Left ventricle myocardium inferior (tissue), 1 donor: ENCODE measurements at regions not wholly inside any gene's neighbourhood (a gene's known extent, or its start where the extent isn't known, plus 50 kb on each side); places are given as distances from the start of the nearest gene placed in this dataset.

Source experiments
- DNase-seq: peaks from one replicate; pipeline ENCODE4 v3.0.0-alpha.2; 2020
- H3K27ac ChIP-seq: fragments of 200-600 bp; replicated peaks from 2 replicates; pipeline ENCODE4 v1.8.0; 2021
- H3K27me3 ChIP-seq: fragments of 200-600 bp; 2 replicates; pipeline ENCODE4 v1.8.0; 2021; ENCODE audit warnings: low read depth
- H3K36me3 ChIP-seq: fragments of 200-600 bp; 2 replicates; pipeline ENCODE4 v1.8.0; 2021
- H3K4me1 ChIP-seq: fragments of 200-600 bp; 2 replicates; pipeline ENCODE4 v1.8.0; 2021
- H3K4me3 ChIP-seq: fragments of 200-600 bp; 2 replicates; pipeline ENCODE4 v1.8.0; 2021; ENCODE audit warnings: mild to moderate bottlenecking, moderate library complexity
- H3K9me3 ChIP-seq: fragments of 200-600 bp; replicated peaks from 2 replicates; pipeline ENCODE4 v1.8.0; 2021
- CTCF ChIP-seq: fragments of 200-600 bp; IDR thresholded peaks from 2 replicates; pipeline ENCODE4 v1.8.0; 2021; ENCODE audit warnings: antibody characterized with exemption, mild to moderate bottlenecking, borderline replicate concordance
- intact Hi-C: fragments of 100-400 bp; cut with micrococcal nuclease; formaldehyde crosslinking; loops from one replicate; pipeline ENCODE4 v1.11.0; 2022
- donor health status: DM: no; HTN: yes; CAD: no; lungs with severe emphysema.

GRCh38 chr18:40553029-40553428 lies 1402.0 kb upstream of the PIK3C3 start:
- Histone ChIP-seq H3K36me3 (no peaks in the 10 kb centered on the region), H3K27me3 (no peaks in the 10 kb centered on the region), H3K27ac (no peak overlapping the region), H3K4me3 (no peak overlapping the region), H3K4me1 (no peaks in the 10 kb centered on the region), H3K9me3 (no peaks in the 10 kb centered on the region)
- intact Hi-C loops: no loop called here
- no peak for DNase-seq
- TF ChIP-seq CTCF: no peak

- intact Hi-C loops: no loop called here
- no peak overlapping the region for H3K4me3 ChIP-seq
- no peak for DNase-seq
- H3K4me1 ChIP-seq: no peaks in the 10 kb centered on the region
- TF ChIP-seq CTCF: no peak
- no peak overlapping the region for H3K27ac ChIP-seq
- H3K9me3 ChIP-seq: no peaks in the 10 kb centered on the region
- no peaks in the 10 kb centered on the region for H3K36me3 ChIP-seq
- no peaks in the 10 kb centered on the region for H3K27me3 ChIP-seq
Observed at GRCh38 chr18:40546875-40547274, 1408.2 kb upstream of the PIK3C3 start.

GRCh38 chr18:40534723-40535122 lies 1420.3 kb upstream of the PIK3C3 start:
- no peak for TF ChIP-seq CTCF
- H3K27ac ChIP-seq: no peak overlapping the region
- DNase-seq: no peak

GRCh38 chr18:40532046-40532445 lies 1423.0 kb upstream of the PIK3C3 start:
- no peaks in the 10 kb centered on the region for H3K36me3 ChIP-seq
- no peak overlapping the region for H3K4me3 ChIP-seq

More at GRCh38 chr18:40534723-40535122, 1420.3 kb upstream of the PIK3C3 start:
- H3K4me3 ChIP-seq: no peak overlapping the region
- H3K9me3 ChIP-seq: peaks cover 2% of the 10 kb centered on the region
- intact Hi-C loops: no loop called here
- no peaks in the 10 kb centered on the region for H3K36me3 ChIP-seq
- H3K4me1 ChIP-seq: no peaks in the 10 kb centered on the region
- H3K27me3 ChIP-seq: no peaks in the 10 kb centered on the region

GRCh38 chr18:40531051-40531450 lies 1424.0 kb upstream of the PIK3C3 start:
- Histone ChIP-seq H3K27me3 (no peaks in the 10 kb centered on the region), H3K4me3 (no peak overlapping the region), H3K36me3 (no peaks in the 10 kb centered on the region), H3K27ac (no peak overlapping the region), H3K9me3 (no peaks in the 10 kb centered on the region), H3K4me1 (no peaks in the 10 kb centered on the region)
- no peak for TF ChIP-seq CTCF
- intact Hi-C loops: no loop called here
- DNase-seq: no peak

More at GRCh38 chr18:40532046-40532445, 1423.0 kb upstream of the PIK3C3 start:
- DNase-seq: no peak
- Histone ChIP-seq H3K9me3 (no peaks in the 10 kb centered on the region), H3K27ac (no peak overlapping the region), H3K4me1 (no peaks in the 10 kb centered on the region), H3K27me3 (no peaks in the 10 kb centered on the region)
- intact Hi-C loops: no loop called here
- TF ChIP-seq CTCF: no peak

GRCh38 chr18:40529478-40529877 lies 1425.6 kb upstream of the PIK3C3 start:
- H3K4me1 ChIP-seq: no peaks in the 10 kb centered on the region
- H3K36me3 ChIP-seq: no peaks in the 10 kb centered on the region
- H3K9me3 ChIP-seq: no peaks in the 10 kb centered on the region
- no peak overlapping the region for H3K4me3 ChIP-seq
- no peak for DNase-seq
- intact Hi-C loops: no loop called here
- no peak for TF ChIP-seq CTCF
- H3K27ac ChIP-seq: no peak overlapping the region
- H3K27me3 ChIP-seq: no peaks in the 10 kb centered on the region
